Liver (tissue), 8 donors: ENCODE measurements at regions not wholly inside any gene's neighbourhood (a gene's known extent, or its start where the extent isn't known, plus 50 kb on each side); places are given as distances from the start of the nearest gene placed in this dataset.

Source experiments
- DNase-seq: peaks from one replicate; pipeline ENCODE4 v3.0.0-alpha.2; 2017; ENCODE audit warnings: low spot score
- H3K27ac ChIP-seq, 2 donors: one replicate each; pipeline ENCODE4 v1.7.0; 2013; ENCODE audit warnings: inconsistent platforms in 2 of 2, low read length in 2 of 2, control low read depth in 1 of 2, low read depth in 1 of 2, mild to moderate bottlenecking in 1 of 2
- H3K27me3 ChIP-seq, 4 donors: one replicate each; pipeline versions ENCODE4 v1.6.1 to v1.7.0; 2013; ENCODE audit warnings: low read length in 3 of 4, inconsistent platforms in 1 of 4, mild to moderate bottlenecking in 1 of 4, moderate library complexity in 1 of 4; ENCODE audit not compliant: control insufficient read depth in 4 of 4, insufficient read depth in 4 of 4
- H3K36me3 ChIP-seq, 4 donors: one replicate each; pipeline versions ENCODE4 v1.6.1 to v1.7.0; 2013; ENCODE audit warnings: low read length in 3 of 4, mild to moderate bottlenecking in 3 of 4, low read depth in 1 of 4, moderate library complexity in 1 of 4; ENCODE audit not compliant: control insufficient read depth in 4 of 4, insufficient read depth in 3 of 4
- H3K4me1 ChIP-seq, 4 donors: one replicate each; pipeline versions ENCODE4 v1.6.1 to v1.7.0; 2013; ENCODE audit warnings: low read length in 3 of 4, mild to moderate bottlenecking in 3 of 4, moderate library complexity in 1 of 4; ENCODE audit not compliant: control insufficient read depth in 4 of 4, insufficient read depth in 4 of 4
- H3K4me3 ChIP-seq, 3 donors: one replicate each; pipeline versions ENCODE4 v1.6.1 to v1.7.0; 2013; ENCODE audit warnings: low read length in 3 of 3, control low read depth in 1 of 3, low read depth in 1 of 3, mild to moderate bottlenecking in 1 of 3
- H3K9ac ChIP-seq, 2 donors: one replicate each; pipeline ENCODE4 v1.7.0; 2013; ENCODE audit warnings: low read length in 2 of 2, mild to moderate bottlenecking in 2 of 2, moderate library complexity in 2 of 2, control low read depth in 1 of 2, low read depth in 1 of 2
- H3K9me3 ChIP-seq, 4 donors: one replicate each; pipeline versions ENCODE4 v1.6.1 to v1.7.0; 2013; ENCODE audit warnings: low read length in 3 of 4; ENCODE audit not compliant: control insufficient read depth in 4 of 4
- EGR1 ChIP-seq, 2 donors: IDR thresholded peaks; 2 replicates each; pipeline ENCODE4 v1.6.1; 2016 to 2018; ENCODE audit warnings: antibody characterized with exemption in 2 of 2, low read depth in 2 of 2
- FOXA1 ChIP-seq: IDR thresholded peaks from 2 replicates; pipeline ENCODE4 v1.6.1; 2016; ENCODE audit warnings: antibody characterized with exemption
- FOXA2 ChIP-seq: IDR thresholded peaks from 2 replicates; pipeline ENCODE4 v1.6.1; 2016; ENCODE audit warnings: antibody characterized with exemption
- GABPA ChIP-seq, 2 donors: IDR thresholded peaks in 1 of 2; conservative IDR thresholded peaks in 1 of 2; 2 replicates each; pipeline ENCODE4 v1.6.1; 2016; ENCODE audit warnings: antibody characterized with exemption in 2 of 2, mild to moderate bottlenecking in 1 of 2, moderate library complexity in 1 of 2
- HNF4A ChIP-seq, 2 donors: conservative IDR thresholded peaks; 2 replicates each; pipeline ENCODE4 v1.6.1; 2016; ENCODE audit warnings: antibody characterized with exemption in 2 of 2, mild to moderate bottlenecking in 2 of 2
- HNF4G ChIP-seq: IDR thresholded peaks from 2 replicates; pipeline ENCODE4 v1.6.1; 2016; ENCODE audit warnings: antibody characterized with exemption
- NR2F2 ChIP-seq: IDR thresholded peaks from 2 replicates; pipeline ENCODE4 v1.6.1; 2016; ENCODE audit warnings: antibody characterized with exemption
- RAD21 ChIP-seq, 2 donors: IDR thresholded peaks; 2 replicates each; pipeline ENCODE4 v1.6.1; 2016; ENCODE audit warnings: antibody characterized with exemption in 2 of 2, mild to moderate bottlenecking in 2 of 2
- RXRA ChIP-seq, 2 donors: IDR thresholded peaks; 2 replicates each; pipeline ENCODE4 v1.6.1; 2017 to 2018; ENCODE audit warnings: antibody characterized with exemption in 2 of 2, mild to moderate bottlenecking in 1 of 2
- SP1 ChIP-seq: IDR thresholded peaks from 2 replicates; pipeline ENCODE4 v1.6.1; 2018; ENCODE audit warnings: antibody characterized with exemption, mild to moderate bottlenecking
- TAF1 ChIP-seq: conservative IDR thresholded peaks from 2 replicates; pipeline ENCODE4 v1.6.1; 2016; ENCODE audit warnings: antibody characterized with exemption, mild to moderate bottlenecking
- YY1 ChIP-seq: IDR thresholded peaks from 2 replicates; pipeline ENCODE4 v1.6.1; 2016; ENCODE audit warnings: antibody characterized with exemption, mild to moderate bottlenecking
- WGBS: extraction: QIAGEN DNeasy Blood & Tissue Kit; methylation state at CpG from one replicate; pipeline ENCODE4 v1.1.7; 2013; 5-methylcytosine and 5-hydroxymethylcytosine counted together
- TF ChIP-seq, protein P1 (sequence below): IDR thresholded peaks from 2 replicates; pipeline ENCODE4 v1.6.1; 2016; ENCODE audit warnings: antibody characterized with exemption
- TF ChIP-seq, protein P2 (sequence below): fragments of 150-350 bp; IDR thresholded peaks from 2 replicates; pipeline ENCODE4 v1.5.1; 2017; ENCODE audit warnings: improper control_type of control experiment, low read depth, low read length; ENCODE audit not compliant: missing input control
- TF ChIP-seq, protein P3 (sequence below): IDR thresholded peaks from 2 replicates; pipeline ENCODE4 v1.6.1; 2016; ENCODE audit warnings: antibody characterized with exemption, mild to moderate bottlenecking
- TF ChIP-seq, protein P4 (sequence below): IDR thresholded peaks from 2 replicates; pipeline ENCODE4 v1.6.1; 2016; ENCODE audit warnings: antibody characterized with exemption
- donor health status: healthy.
- donor health status: healthy.
- donor health status: healthy.
- donor health status: healthy.
- donor health status: healthy.

DNA sequence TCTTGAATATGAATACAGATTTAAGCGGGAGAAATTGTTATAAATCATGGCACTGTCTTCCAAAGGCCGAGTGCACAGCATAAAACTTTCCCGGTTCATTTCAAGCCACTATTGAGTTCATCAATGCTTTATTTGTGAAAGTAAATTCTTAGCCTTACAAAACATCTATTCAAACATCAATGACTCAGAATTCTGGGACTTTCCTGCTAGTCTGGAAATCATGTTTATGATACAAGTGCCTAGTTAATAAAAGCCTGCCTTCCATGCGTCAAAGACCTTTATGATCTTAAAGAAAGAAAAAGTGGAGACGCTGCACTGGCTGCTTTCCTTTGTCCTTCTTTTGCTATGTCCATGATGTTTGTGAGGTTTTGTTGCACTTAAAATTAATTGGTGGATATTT lies 137.7 kb downstream of the SETD4 start:
- Histone ChIP-seq H3K9ac (no peak overlapping the region), H3K27ac (no peak overlapping the region), H3K4me1 (no peaks in the 10 kb centered on the region), H3K27me3 (peaks cover 0 to 2% (median 0%) of the 10 kb centered on the region in 4 donors), H3K4me3 (no peak overlapping the region), H3K36me3 (no peaks in the 10 kb centered on the region), H3K9me3 (peaks cover 2 to 10% (median 3%) of the 10 kb centered on the region in 4 donors)
- WGBS, result 74% methylated on average over 5 of the region's 5 CpGs
- TF ChIP-seq YY1 (no peak), NR2F2 (no peak), HNF4A (conservative IDR thresholded peaks at IDR 0.05) (no peak), SP1 (no peak), GABPA (IDR thresholded peaks at IDR 0.05 in 1 of 2, conservative IDR thresholded peaks at IDR 0.05 in 1 of 2) (no peak)
- TF ChIP-seq, protein P1, sequence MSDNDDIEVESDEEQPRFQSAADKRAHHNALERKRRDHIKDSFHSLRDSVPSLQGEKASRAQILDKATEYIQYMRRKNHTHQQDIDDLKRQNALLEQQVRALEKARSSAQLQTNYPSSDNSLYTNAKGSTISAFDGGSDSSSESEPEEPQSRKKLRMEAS, result no peak
- DNase-seq, result no peak

DNA sequence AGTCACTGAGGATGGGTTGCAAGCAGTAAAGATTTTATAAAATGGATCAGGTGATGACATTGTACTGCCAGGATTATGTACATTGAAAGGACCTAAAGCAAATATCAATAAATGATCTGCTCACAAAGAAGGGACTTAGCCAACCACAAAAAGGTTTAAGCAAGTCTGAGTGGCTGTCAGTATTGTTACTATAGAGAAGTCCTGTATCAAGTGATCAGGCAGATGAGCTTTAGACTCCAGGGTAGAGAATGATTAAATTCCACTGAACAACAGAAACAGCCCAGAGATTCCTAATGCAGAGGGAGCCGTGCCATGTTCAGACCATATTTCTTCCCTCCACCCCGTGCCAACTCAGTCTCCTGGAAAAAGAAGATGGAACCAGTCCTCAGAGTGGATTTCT lies 138.9 kb downstream of the SETD4 start:
- no peak for TF ChIP-seq EGR1 (IDR thresholded peaks at IDR 0.05; ENCODE audit: low read depth in 2 of 2)
- TF ChIP-seq TAF1, result no peak
- TF ChIP-seq FOXA1, result no peak
- TF ChIP-seq HNF4A (conservative IDR thresholded peaks at IDR 0.05), result no peak
- TF ChIP-seq FOXA2, result no peak
- no peak for TF ChIP-seq SP1
- TF ChIP-seq, protein P2, sequence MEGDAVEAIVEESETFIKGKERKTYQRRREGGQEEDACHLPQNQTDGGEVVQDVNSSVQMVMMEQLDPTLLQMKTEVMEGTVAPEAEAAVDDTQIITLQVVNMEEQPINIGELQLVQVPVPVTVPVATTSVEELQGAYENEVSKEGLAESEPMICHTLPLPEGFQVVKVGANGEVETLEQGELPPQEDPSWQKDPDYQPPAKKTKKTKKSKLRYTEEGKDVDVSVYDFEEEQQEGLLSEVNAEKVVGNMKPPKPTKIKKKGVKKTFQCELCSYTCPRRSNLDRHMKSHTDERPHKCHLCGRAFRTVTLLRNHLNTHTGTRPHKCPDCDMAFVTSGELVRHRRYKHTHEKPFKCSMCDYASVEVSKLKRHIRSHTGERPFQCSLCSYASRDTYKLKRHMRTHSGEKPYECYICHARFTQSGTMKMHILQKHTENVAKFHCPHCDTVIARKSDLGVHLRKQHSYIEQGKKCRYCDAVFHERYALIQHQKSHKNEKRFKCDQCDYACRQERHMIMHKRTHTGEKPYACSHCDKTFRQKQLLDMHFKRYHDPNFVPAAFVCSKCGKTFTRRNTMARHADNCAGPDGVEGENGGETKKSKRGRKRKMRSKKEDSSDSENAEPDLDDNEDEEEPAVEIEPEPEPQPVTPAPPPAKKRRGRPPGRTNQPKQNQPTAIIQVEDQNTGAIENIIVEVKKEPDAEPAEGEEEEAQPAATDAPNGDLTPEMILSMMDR, result no peak
- no peak for TF ChIP-seq RXRA (IDR thresholded peaks at IDR 0.05)
- no peak for TF ChIP-seq GABPA (IDR thresholded peaks at IDR 0.05 in 1 of 2, conservative IDR thresholded peaks at IDR 0.05 in 1 of 2)
- TF ChIP-seq HNF4G, result no peak
- TF ChIP-seq, protein P3, sequence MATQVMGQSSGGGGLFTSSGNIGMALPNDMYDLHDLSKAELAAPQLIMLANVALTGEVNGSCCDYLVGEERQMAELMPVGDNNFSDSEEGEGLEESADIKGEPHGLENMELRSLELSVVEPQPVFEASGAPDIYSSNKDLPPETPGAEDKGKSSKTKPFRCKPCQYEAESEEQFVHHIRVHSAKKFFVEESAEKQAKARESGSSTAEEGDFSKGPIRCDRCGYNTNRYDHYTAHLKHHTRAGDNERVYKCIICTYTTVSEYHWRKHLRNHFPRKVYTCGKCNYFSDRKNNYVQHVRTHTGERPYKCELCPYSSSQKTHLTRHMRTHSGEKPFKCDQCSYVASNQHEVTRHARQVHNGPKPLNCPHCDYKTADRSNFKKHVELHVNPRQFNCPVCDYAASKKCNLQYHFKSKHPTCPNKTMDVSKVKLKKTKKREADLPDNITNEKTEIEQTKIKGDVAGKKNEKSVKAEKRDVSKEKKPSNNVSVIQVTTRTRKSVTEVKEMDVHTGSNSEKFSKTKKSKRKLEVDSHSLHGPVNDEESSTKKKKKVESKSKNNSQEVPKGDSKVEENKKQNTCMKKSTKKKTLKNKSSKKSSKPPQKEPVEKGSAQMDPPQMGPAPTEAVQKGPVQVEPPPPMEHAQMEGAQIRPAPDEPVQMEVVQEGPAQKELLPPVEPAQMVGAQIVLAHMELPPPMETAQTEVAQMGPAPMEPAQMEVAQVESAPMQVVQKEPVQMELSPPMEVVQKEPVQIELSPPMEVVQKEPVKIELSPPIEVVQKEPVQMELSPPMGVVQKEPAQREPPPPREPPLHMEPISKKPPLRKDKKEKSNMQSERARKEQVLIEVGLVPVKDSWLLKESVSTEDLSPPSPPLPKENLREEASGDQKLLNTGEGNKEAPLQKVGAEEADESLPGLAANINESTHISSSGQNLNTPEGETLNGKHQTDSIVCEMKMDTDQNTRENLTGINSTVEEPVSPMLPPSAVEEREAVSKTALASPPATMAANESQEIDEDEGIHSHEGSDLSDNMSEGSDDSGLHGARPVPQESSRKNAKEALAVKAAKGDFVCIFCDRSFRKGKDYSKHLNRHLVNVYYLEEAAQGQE, result no peak
- TF ChIP-seq YY1, result no peak
- TF ChIP-seq, protein P4, sequence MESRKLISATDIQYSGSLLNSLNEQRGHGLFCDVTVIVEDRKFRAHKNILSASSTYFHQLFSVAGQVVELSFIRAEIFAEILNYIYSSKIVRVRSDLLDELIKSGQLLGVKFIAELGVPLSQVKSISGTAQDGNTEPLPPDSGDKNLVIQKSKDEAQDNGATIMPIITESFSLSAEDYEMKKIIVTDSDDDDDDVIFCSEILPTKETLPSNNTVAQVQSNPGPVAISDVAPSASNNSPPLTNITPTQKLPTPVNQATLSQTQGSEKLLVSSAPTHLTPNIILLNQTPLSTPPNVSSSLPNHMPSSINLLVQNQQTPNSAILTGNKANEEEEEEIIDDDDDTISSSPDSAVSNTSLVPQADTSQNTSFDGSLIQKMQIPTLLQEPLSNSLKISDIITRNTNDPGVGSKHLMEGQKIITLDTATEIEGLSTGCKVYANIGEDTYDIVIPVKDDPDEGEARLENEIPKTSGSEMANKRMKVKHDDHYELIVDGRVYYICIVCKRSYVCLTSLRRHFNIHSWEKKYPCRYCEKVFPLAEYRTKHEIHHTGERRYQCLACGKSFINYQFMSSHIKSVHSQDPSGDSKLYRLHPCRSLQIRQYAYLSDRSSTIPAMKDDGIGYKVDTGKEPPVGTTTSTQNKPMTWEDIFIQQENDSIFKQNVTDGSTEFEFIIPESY, result no peak
- TF ChIP-seq RAD21 (IDR thresholded peaks at IDR 0.05), result no peak
- TF ChIP-seq, protein P1, result no peak
- Histone ChIP-seq H3K27me3 (peaks cover 0 to 2% (median 0%) of the 10 kb centered on the region in 4 donors), H3K27ac (no peak overlapping the region), H3K4me3 (no peak overlapping the region), H3K36me3 (no peaks in the 10 kb centered on the region), H3K9ac (no peak overlapping the region), H3K9me3 (peaks cover 2 to 10% (median 3%) of the 10 kb centered on the region in 4 donors), H3K4me1 (no peaks in the 10 kb centered on the region)
- WGBS, result 85% methylated on average over 2 of the region's 2 CpGs
- no peak for DNase-seq
